H9 (cell line): ENCODE measurements at regions not wholly inside any gene's neighbourhood (a gene's known extent, or its start where the extent isn't known, plus 50 kb on each side); places are given as distances from the start of the nearest gene placed in this dataset.
"Not testable (repeated sequence)": the region's sequence is repeated elsewhere in the genome, so short reads cannot be mapped to it uniquely, and the experiment has no call there.

ENCODE experiments used
- DNase-seq: peaks from one replicate; pipeline ENCODE4 v3.0.0-alpha.2; 2017
- H2AFZ ChIP-seq: one replicate; pipeline ENCODE4 v1.6.1; 2013; ENCODE audit warnings: mild to moderate bottlenecking, low read length, control low read depth, moderate library complexity
- H2AK5ac ChIP-seq: 2 replicates; pipeline ENCODE4 v1.6.1; 2013; ENCODE audit warnings: low read length, control low read depth, mixed read lengths; ENCODE audit not compliant: insufficient read length
- H2BK120ac ChIP-seq: one replicate; pipeline ENCODE4 v1.6.1; 2013; ENCODE audit warnings: low read depth, mild to moderate bottlenecking, low read length, control low read depth, inconsistent platforms; ENCODE audit not compliant: poor library complexity, severe bottlenecking
- H2BK12ac ChIP-seq: 2 replicates; pipeline ENCODE4 v1.6.1; 2013; ENCODE audit warnings: low read length, control low read depth, mixed read lengths, low read depth; ENCODE audit not compliant: insufficient read length
- H2BK15ac ChIP-seq: 2 replicates; pipeline ENCODE4 v1.6.1; 2013; ENCODE audit warnings: low read depth, low read length, control low read depth
- H2BK20ac ChIP-seq: one replicate; pipeline ENCODE4 v1.6.1; 2013; ENCODE audit warnings: low read depth, mild to moderate bottlenecking, low read length, control low read depth, inconsistent platforms; ENCODE audit not compliant: poor library complexity, severe bottlenecking
- H2BK5ac ChIP-seq: 2 replicates; pipeline ENCODE4 v1.6.1; 2013; ENCODE audit warnings: low read length, control low read depth, mixed read lengths; ENCODE audit not compliant: insufficient read length
- H3K14ac ChIP-seq: 2 replicates; pipeline ENCODE4 v1.6.1; 2013; ENCODE audit warnings: low read length, control low read depth; ENCODE audit not compliant: insufficient read depth
- H3K18ac ChIP-seq: 2 replicates; pipeline ENCODE4 v1.6.1; 2013; ENCODE audit warnings: low read depth, mild to moderate bottlenecking, mixed read lengths, low read length, control low read depth; ENCODE audit not compliant: insufficient read length
- H3K23ac ChIP-seq: 2 replicates; pipeline ENCODE4 v1.6.1; 2013; ENCODE audit warnings: low read length, control low read depth, mixed read lengths, low read depth; ENCODE audit not compliant: insufficient read length
- H3K23me2 ChIP-seq: 2 replicates; pipeline ENCODE4 v1.6.1; 2013; ENCODE audit warnings: low read depth, mild to moderate bottlenecking, mixed read lengths, low read length, control low read depth; ENCODE audit not compliant: insufficient read length, poor library complexity, severe bottlenecking
- H3K27ac ChIP-seq: 2 replicates; pipeline ENCODE4 v1.5.1; 2013; ENCODE audit warnings: low read length, control low read depth, mixed read lengths, low read depth; ENCODE audit not compliant: insufficient read length
- H3K27me3 ChIP-seq: 2 replicates; pipeline ENCODE4 v1.6.1; 2013; ENCODE audit warnings: low read length, control low read depth, inconsistent platforms; ENCODE audit not compliant: insufficient read depth
- H3K4ac ChIP-seq: 2 replicates; pipeline ENCODE4 v1.6.1; 2013; ENCODE audit warnings: low read depth, mild to moderate bottlenecking, control low read depth, inconsistent platforms, low read length, moderate library complexity
- H3K4me1 ChIP-seq: 2 replicates; pipeline ENCODE4 v1.6.1; 2013; ENCODE audit warnings: low read length, control low read depth, inconsistent platforms; ENCODE audit not compliant: insufficient read depth
- H3K4me2 ChIP-seq: 2 replicates; pipeline ENCODE4 v1.6.1; 2013; ENCODE audit warnings: low read length, control low read depth, mixed read lengths; ENCODE audit not compliant: insufficient read length, insufficient read depth
- H3K56ac ChIP-seq: 2 replicates; pipeline ENCODE4 v1.6.1; 2013; ENCODE audit warnings: low read depth, mild to moderate bottlenecking, mixed read lengths, low read length, control low read depth; ENCODE audit not compliant: insufficient read length
- H3K79me1 ChIP-seq: 2 replicates; pipeline ENCODE4 v1.6.1; 2013; ENCODE audit warnings: low read depth, mild to moderate bottlenecking, moderate library complexity, low read length, control low read depth, inconsistent platforms; ENCODE audit not compliant: insufficient read depth, poor library complexity, severe bottlenecking
- H3K79me2 ChIP-seq: 2 replicates; pipeline ENCODE4 v1.6.1; 2013; ENCODE audit warnings: low read length, control low read depth, inconsistent platforms; ENCODE audit not compliant: insufficient read depth
- H3K9ac ChIP-seq: 2 replicates; pipeline ENCODE4 v1.6.1; 2013; ENCODE audit warnings: low read length, control low read depth, mixed read lengths; ENCODE audit not compliant: insufficient read length; ENCODE audit errors: extremely low read depth
- H3K9me3 ChIP-seq: one replicate; pipeline ENCODE4 v1.6.1; 2013; ENCODE audit warnings: low read depth, low read length, inconsistent platforms; ENCODE audit not compliant: control insufficient read depth
- H3T11ph ChIP-seq: one replicate; pipeline ENCODE4 v1.6.1; 2013; ENCODE audit warnings: mild to moderate bottlenecking, low read length, control low read depth, inconsistent platforms
- H4K20me1 ChIP-seq: one replicate; pipeline ENCODE4 v1.6.1; 2013; ENCODE audit not compliant: control insufficient read depth, insufficient read length, insufficient read depth
- H4K5ac ChIP-seq: 2 replicates; pipeline ENCODE4 v1.6.1; 2013; ENCODE audit warnings: low read depth, mild to moderate bottlenecking, mixed read lengths, low read length, control low read depth; ENCODE audit not compliant: insufficient read length
- H4K8ac ChIP-seq: replicated peaks from 2 replicates; pipeline ENCODE4 v1.6.1; 2013; ENCODE audit warnings: low read length, control low read depth, mixed read lengths, low read depth; ENCODE audit not compliant: insufficient read length
- H4K91ac ChIP-seq: 2 replicates; pipeline ENCODE4 v1.6.1; 2013; ENCODE audit warnings: low read depth, mild to moderate bottlenecking, moderate library complexity, mixed read lengths, low read length, control low read depth; ENCODE audit not compliant: insufficient read length
- H3K27ac Mint-ChIP-seq, 3 experiments: 2 replicates in 2 of 3; 3 replicates in 1 of 3; pipeline ENCODE4 v1.8.0; 2020 to 2021; ENCODE audit warnings: mixed read lengths in 3 of 3, mild to moderate bottlenecking in 1 of 3, moderate library complexity in 1 of 3
- H3K27me3 Mint-ChIP-seq: 2 replicates; pipeline ENCODE4 v1.8.0; 2021; ENCODE audit warnings: low read depth, mild to moderate bottlenecking, moderate library complexity, mixed read lengths
- H3K36me3 Mint-ChIP-seq, 3 experiments: 2 replicates in 2 of 3; 3 replicates in 1 of 3; pipeline ENCODE4 v1.8.0; 2020 to 2021; ENCODE audit warnings: low read depth in 3 of 3, mixed read lengths in 3 of 3; ENCODE audit not compliant: insufficient read depth in 1 of 3
- H3K4me1 Mint-ChIP-seq, 2 experiments: 2 replicates each; pipeline ENCODE4 v1.8.0; 2020; ENCODE audit warnings: mixed read lengths in 2 of 2
- H3K4me3 Mint-ChIP-seq, 2 experiments: 2 replicates in 1 of 2; 3 replicates in 1 of 2; pipeline ENCODE4 v1.8.0; 2020 to 2021; ENCODE audit warnings: mild to moderate bottlenecking in 2 of 2, mixed read lengths in 2 of 2, moderate library complexity in 1 of 2
- H3K9me3 Mint-ChIP-seq, 2 experiments: 2 replicates in 1 of 2; 3 replicates in 1 of 2; pipeline ENCODE4 v1.8.0; 2020; ENCODE audit warnings: mild to moderate bottlenecking in 2 of 2, mixed read lengths in 2 of 2, moderate library complexity in 1 of 2
- CTCF ChIP-seq: fragments of 200-600 bp; sonication (generic); conservative IDR thresholded peaks from 3 replicates; pipeline ENCODE4 v1.8.0; 2021; ENCODE audit warnings: antibody characterized with exemption, mild to moderate bottlenecking
- WGBS: extraction: QIAGEN DNeasy Blood & Tissue Kit; methylation state at CpG from one replicate; pipeline ENCODE4 v1.1.7; 2013; ENCODE audit warnings: missing lambda C conversion rate, low lambda C conversion rate, mixed read lengths; ENCODE audit not compliant: insufficient read length; ENCODE audit errors: extremely low coverage; 5-methylcytosine and 5-hydroxymethylcytosine counted together

- not testable (repeated sequence) for H3K56ac ChIP-seq, H3K36me3 Mint-ChIP-seq, H4K91ac ChIP-seq, H2BK12ac ChIP-seq, H3K4me1 ChIP-seq, H2AFZ ChIP-seq, H3K18ac ChIP-seq, H4K8ac ChIP-seq, H2BK120ac ChIP-seq, H3K27me3 Mint-ChIP-seq, H3K9ac ChIP-seq, H3K23ac ChIP-seq, H3K14ac ChIP-seq, H3K9me3 ChIP-seq, H3K27ac Mint-ChIP-seq, H3K27me3 ChIP-seq, H3K4me2 ChIP-seq, H3K79me1 ChIP-seq, H3K27ac ChIP-seq, H2BK20ac ChIP-seq, H2AK5ac ChIP-seq, H4K20me1 ChIP-seq, H2BK5ac ChIP-seq, H4K5ac ChIP-seq, H3K4me3 Mint-ChIP-seq, H3K79me2 ChIP-seq, H3K4ac ChIP-seq, H3K4me1 Mint-ChIP-seq, H3K23me2 ChIP-seq, H3K9me3 Mint-ChIP-seq, H2BK15ac ChIP-seq, H3T11ph ChIP-seq
- WGBS = no CpG with 5 or more reads among the region's 6 CpGs
- TF ChIP-seq CTCF = peak; percentile 65
- peak; percentile 71 for DNase-seq
Observed at GRCh38 chr15:47912910-47913309, 195.6 kb downstream of the SEMA6D start.
